Mesothelial cell of epicardium (in vitro differentiated cells): ENCODE measurements at regions not wholly inside any gene's neighbourhood (a gene's known extent, or its start where the extent isn't known, plus 50 kb on each side); places are given as distances from the start of the nearest gene placed in this dataset.

Experiments used
- DNase-seq, 2 experiments: peaks; one replicate each; pipeline ENCODE4 v3.0.0; 2021; ENCODE audit warnings: low spot score in 2 of 2; ENCODE audit not compliant: unreplicated experiment in 2 of 2
- H3K27ac Mint-ChIP-seq: 2 replicates; pipeline ENCODE4 v1.8.0; 2021; ENCODE audit warnings: mixed read lengths
- H3K27me3 Mint-ChIP-seq: 2 replicates; pipeline ENCODE4 v1.8.0; 2021; ENCODE audit warnings: low read depth, mixed read lengths
- H3K36me3 Mint-ChIP-seq: 2 replicates; pipeline ENCODE4 v1.8.0; 2021; ENCODE audit warnings: mixed read lengths
- H3K4me1 Mint-ChIP-seq: 2 replicates; pipeline ENCODE4 v1.8.0; 2021; ENCODE audit warnings: mixed read lengths
- H3K4me3 Mint-ChIP-seq: 2 replicates; pipeline ENCODE4 v1.8.0; 2021; ENCODE audit warnings: mild to moderate bottlenecking, moderate library complexity, mixed read lengths
- H3K9me3 Mint-ChIP-seq: 2 replicates; pipeline ENCODE4 v1.8.0; 2021; ENCODE audit warnings: mixed read lengths
- CTCF ChIP-seq: fragments of 200-600 bp; sonication (generic); IDR thresholded peaks from one replicate; pipeline ENCODE4 v1.5.0; 2021; ENCODE audit warnings: antibody characterized with exemption; ENCODE audit not compliant: unreplicated experiment

- peaks cover 4% of the 10 kb centered on the region for H3K36me3 Mint-ChIP-seq
- DNase-seq, result no peak
Measured at GRCh38 chr4:11130195-11130970, 298.3 kb downstream of the HS3ST1 start.

GRCh38 chr4:11120435-11120834 lies 308.3 kb downstream of the HS3ST1 start:
- H3K4me3 Mint-ChIP-seq, result no peak overlapping the region
- H3K9me3 Mint-ChIP-seq, result peaks cover 11% of the 10 kb centered on the region
- no peak for TF ChIP-seq CTCF
- H3K27ac Mint-ChIP-seq, result no peak overlapping the region
- H3K36me3 Mint-ChIP-seq, result peaks cover 10% of the 10 kb centered on the region
- DNase-seq, result no peak
- H3K27me3 Mint-ChIP-seq, result no peaks in the 10 kb centered on the region
- peaks cover 4% of the 10 kb centered on the region for H3K4me1 Mint-ChIP-seq

More at GRCh38 chr4:11130195-11130970, 298.3 kb downstream of the HS3ST1 start:
- Mint-ChIP-seq H3K27ac (no peak overlapping the region), H3K4me3 (no peak overlapping the region), H3K4me1 (peaks cover 2% of the 10 kb centered on the region), H3K27me3 (no peaks in the 10 kb centered on the region), H3K9me3 (peaks cover 9% of the 10 kb centered on the region)
- no peak for TF ChIP-seq CTCF

GRCh38 chr4:11119474-11119873 lies 309.2 kb downstream of the HS3ST1 start:
- TF ChIP-seq CTCF, result no peak
- H3K4me1 Mint-ChIP-seq, result peaks cover 8% of the 10 kb centered on the region
- DNase-seq, result no peak
- H3K9me3 Mint-ChIP-seq, result peaks cover 11% of the 10 kb centered on the region
- H3K27ac Mint-ChIP-seq, result no peak overlapping the region
- peaks cover 10% of the 10 kb centered on the region for H3K36me3 Mint-ChIP-seq
- H3K27me3 Mint-ChIP-seq, result no peaks in the 10 kb centered on the region
- no peak overlapping the region for H3K4me3 Mint-ChIP-seq

- no peak overlapping the region for H3K27ac Mint-ChIP-seq
- peaks cover 9% of the 10 kb centered on the region for H3K36me3 Mint-ChIP-seq
- H3K4me1 Mint-ChIP-seq, result peaks cover 8% of the 10 kb centered on the region
- H3K27me3 Mint-ChIP-seq, result no peaks in the 10 kb centered on the region
- DNase-seq, result no peak
- TF ChIP-seq CTCF, result no peak
- peaks cover 10% of the 10 kb centered on the region for H3K9me3 Mint-ChIP-seq
- no peak overlapping the region for H3K4me3 Mint-ChIP-seq
Measured at GRCh38 chr4:11118513-11118912, 310.2 kb downstream of the HS3ST1 start.

GRCh38 chr4:11116940-11117339 lies 311.8 kb downstream of the HS3ST1 start:
- no peak for TF ChIP-seq CTCF
- H3K27ac Mint-ChIP-seq, result no peak overlapping the region
- no peak overlapping the region for H3K4me3 Mint-ChIP-seq
- H3K27me3 Mint-ChIP-seq, result no peaks in the 10 kb centered on the region
- H3K4me1 Mint-ChIP-seq, result peaks cover 8% of the 10 kb centered on the region
- DNase-seq, result no peak
- no peaks in the 10 kb centered on the region for H3K36me3 Mint-ChIP-seq
- no peaks in the 10 kb centered on the region for H3K9me3 Mint-ChIP-seq
